K562 (cell line): ENCODE measurements at regions not wholly inside any gene's neighbourhood (a gene's known extent, or its start where the extent isn't known, plus 50 kb on each side); places are given as distances from the start of the nearest gene placed in this dataset.

Experiments
- ATAC-seq: fragments of 200-7000 bp; cut with Tn5 transposase; 3 replicates; pipeline ENCODE4 v1.9.1; 2020; ENCODE audit warnings: moderate library complexity
- BruUV-seq: library from RNA; stranded (reverse); fragments of 400-500 nt; replicated peaks from 2 replicates; lab custom pipeline; 2021; lab: Mats Ljungman, UMichigan
- CTCF ChIA-PET: fragments of 300-600 bp; formaldehyde crosslinking; extraction: SDS; loops from one replicate; lab custom pipeline; 2021; ENCODE audit warnings: low intra/inter-chr PET ratio; lab: Yijun Ruan, JAX
- POLR2A ChIA-PET: fragments of 300-600, 350-650 bp; sonication (Branson Sonifier 250); formaldehyde crosslinking; extraction: SDS; loops from one replicate; lab custom pipeline; 2021; ENCODE audit warnings: antibody characterized with exemption, inconsistent platforms; lab: Yijun Ruan, JAX
- DNase-seq, 4 experiments: peaks; one replicate each; pipeline versions ENCODE4 v3.0.0 to v3.0.0-alpha.2; 2011 to 2018; ENCODE audit warnings: low spot score in 3 of 4, mixed read lengths in 3 of 4; ENCODE audit errors: extremely low read depth in 1 of 4
- FAIRE-seq: peaks from 2 replicates; lab custom pipeline; 2011; peaks lifted over from hg19 to GRCh38; lab: Jason Lieb, UNC
- H2AFZ ChIP-seq: 2 replicates; pipeline ENCODE4 v1.6.0; 2011; ENCODE audit warnings: low read depth, low read length, control low read depth, inconsistent platforms
- H3K27ac ChIP-seq: fragments of 200-600 bp; 3 replicates; pipeline ENCODE4 v1.8.0; 2011; ENCODE audit warnings: low read depth, mild to moderate bottlenecking, control low read depth, inconsistent platforms, low read length, moderate library complexity, mixed read lengths; ENCODE audit errors: extremely low read depth
- H3K27me3 ChIP-seq, 2 experiments: fragments of 300-600 bp in 1 of 2; 2 replicates in 1 of 2; 3 replicates in 1 of 2; pipeline versions ENCODE4 v1.6.0 to v1.8.0; 2011; ENCODE audit warnings: inconsistent platforms in 2 of 2, low read length in 2 of 2, mild to moderate bottlenecking in 1 of 2, mixed read lengths in 1 of 2, moderate library complexity in 1 of 2; ENCODE audit not compliant: control insufficient read depth in 2 of 2, insufficient read depth in 2 of 2
- H3K36me3 ChIP-seq: fragments of 300-600 bp; 3 replicates; pipeline ENCODE4 v1.8.0; 2011; ENCODE audit warnings: mild to moderate bottlenecking, low read length, inconsistent platforms; ENCODE audit not compliant: control insufficient read depth, insufficient read depth
- H3K4me1 ChIP-seq, 2 experiments: fragments of 200-600 bp in 1 of 2; replicated peaks in 1 of 2; 2 replicates in 1 of 2; 3 replicates in 1 of 2; pipeline versions ENCODE4 v1.5.1 to v1.8.0; 2011; ENCODE audit warnings: inconsistent platforms in 2 of 2, low read length in 2 of 2, mild to moderate bottlenecking in 1 of 2, mixed read lengths in 1 of 2, moderate library complexity in 1 of 2; ENCODE audit not compliant: control insufficient read depth in 2 of 2, insufficient read depth in 2 of 2
- H3K4me2 ChIP-seq: 2 replicates; pipeline ENCODE4 v1.6.1; 2011; ENCODE audit warnings: low read length, control low read depth, inconsistent platforms, mixed read lengths; ENCODE audit not compliant: insufficient read depth
- H3K4me3 ChIP-seq: fragments of 200-600 bp; sonication (generic), shearing (Covaris generic); 2 replicates; pipeline ENCODE4 v1.5.1; 2016; ENCODE audit warnings: control low read depth, inconsistent platforms
- H3K79me2 ChIP-seq: fragments of 200-600 bp; 3 replicates; pipeline ENCODE4 v1.8.0; 2011; ENCODE audit warnings: low read length, inconsistent platforms; ENCODE audit not compliant: control insufficient read depth, insufficient read depth
- H3K9ac ChIP-seq, 2 experiments: 2 replicates each; pipeline versions ENCODE4 v1.6.0 to v1.6.1; 2011; ENCODE audit warnings: low read depth in 2 of 2, low read length in 2 of 2, control low read depth in 1 of 2, inconsistent platforms in 1 of 2, mild to moderate bottlenecking in 1 of 2, mixed read lengths in 1 of 2; ENCODE audit not compliant: insufficient read depth in 1 of 2
- H3K9me1 ChIP-seq: one replicate; pipeline ENCODE4 v1.6.0; 2011; ENCODE audit warnings: inconsistent platforms, mild to moderate bottlenecking, low read length, moderate library complexity; ENCODE audit not compliant: control insufficient read depth, insufficient read depth
- H3K9me3 ChIP-seq: replicated peaks from 2 replicates; pipeline ENCODE4 v1.5.1; 2011; ENCODE audit warnings: low read depth, low read length, inconsistent platforms; ENCODE audit not compliant: control insufficient read depth, insufficient read depth
- H4K20me1 ChIP-seq: replicated peaks from 2 replicates; pipeline ENCODE4 v1.6.1; 2011; ENCODE audit warnings: low read length, inconsistent platforms, mixed read lengths; ENCODE audit not compliant: control insufficient read depth, insufficient read depth
- E2F5 ChIP-seq: sonication (generic); formaldehyde crosslinking; IDR thresholded peaks from 2 replicates; pipeline ENCODE4 v1.8.0; 2022; ENCODE audit warnings: mild to moderate bottlenecking, missing genetic modification reagents
- THRA ChIP-seq: fragments of 450-650 bp; IDR thresholded peaks from 2 replicates; pipeline ENCODE4 v1.6.1; 2017; ENCODE audit warnings: mild to moderate bottlenecking, moderate library complexity
- ZZZ3 ChIP-seq: fragments of 450-650 bp; IDR thresholded peaks from 2 replicates; pipeline ENCODE4 v1.6.1; 2016; ENCODE audit warnings: antibody characterized with exemption, mild to moderate bottlenecking, moderate library complexity
- WGBS: fragments of 100-300 bp; shearing (Covaris generic); methylation state at CpG from one replicate; pipeline ENCODE4 v1.1.6; 2016; ENCODE audit warnings: low coverage, mixed read lengths; ENCODE audit not compliant: insufficient coverage; ENCODE audit errors: missing lambda C conversion rate; 5-methylcytosine and 5-hydroxymethylcytosine counted together
- in situ Hi-C: fragments of 300-500 bp; cut with MboI; formaldehyde crosslinking; loops from 4 replicates; pipeline ENCODE4 v1.15.0; 2018; ENCODE audit warnings: inconsistent platforms, mixed read lengths
- intact Hi-C: fragments of 100-400 bp; cut with micrococcal nuclease; formaldehyde crosslinking; loops from 2 replicates; pipeline ENCODE4 v1.14.2; 2022

GRCh38 chr13:59449750-59450149, 714.0 kb downstream of the DIAPH3 start:
- no peak for FAIRE-seq
- in situ Hi-C loops: loop anchor here (25.0 kb wide), 1 partner anchor 463 kb away; no protein-coding TSS in a partner anchor
- CTCF ChIA-PET: interaction anchor here (0.6 kb wide), 1 partner anchor 119 kb away, joined by 4 read pairs; no protein-coding TSS in a partner anchor

More at GRCh38 chr13:59449750-59450149, 714.0 kb downstream of the DIAPH3 start:
- H3K27me3 ChIP-seq: no peaks in the 10 kb centered on the region; a peak in 2 of 5 replicates
- DNase-seq: no peak
- H3K36me3 ChIP-seq: no peaks in the 10 kb centered on the region
- no peak overlapping the region for H3K4me2 ChIP-seq
- no peak for TF ChIP-seq THRA
- no peak for TF ChIP-seq E2F5 (CRISPR knock-in tag)
- TF ChIP-seq ZZZ3: no peak
- no peaks in the 10 kb centered on the region for H3K9me3 ChIP-seq
- no peak overlapping the region for H3K27ac ChIP-seq
- POLR2A ChIA-PET: no interaction called here
- 3% methylated on average over 4 of the region's 4 CpGs for WGBS
- intact Hi-C loops: no loop called here
- H3K4me1 ChIP-seq: no peaks in the 10 kb centered on the region
- H3K9ac ChIP-seq: no peak overlapping the region
- no peak for ATAC-seq
- H4K20me1 ChIP-seq: no peaks in the 10 kb centered on the region
- H3K79me2 ChIP-seq: no peaks in the 10 kb centered on the region
- H2AFZ ChIP-seq: no peak overlapping the region
- H3K4me3 ChIP-seq: no peak overlapping the region
- BruUV-seq: no TSS peak
- H3K9me1 ChIP-seq: no peaks in the 10 kb centered on the region
